ENCODE measurements at regions not wholly inside any gene's neighbourhood (a gene's known extent, or its start where the extent isn't known, plus 50 kb on each side); places are given as distances from the start of the nearest gene placed in this dataset.
A peak's percentile ranks its signal among the peaks of the same experiment; 100 is the strongest.

DNA sequence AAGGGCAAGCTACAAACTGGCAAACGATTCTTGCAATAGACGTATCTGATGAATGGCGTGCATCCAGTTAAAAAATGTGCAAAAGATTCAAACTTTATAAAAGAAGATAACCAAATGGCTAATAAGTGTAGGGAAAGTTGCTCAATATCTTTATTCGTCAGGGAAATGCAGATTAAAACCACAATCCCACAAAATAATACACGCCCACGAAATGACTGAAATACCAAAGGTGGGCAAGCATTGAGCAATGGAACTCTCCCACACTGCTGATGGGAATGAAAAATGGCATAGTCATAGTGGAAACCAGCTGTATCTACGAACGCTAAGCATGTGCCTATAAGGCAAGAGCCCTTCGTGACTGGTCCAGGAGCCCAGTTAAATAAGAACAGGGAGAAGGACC lies 168.6 kb upstream of the SIX2 start:
- H3K36me3 ChIP-seq (ENCODE audit: control insufficient read depth in 2 of 2, extremely low read depth in 1 of 2, insufficient read depth in 2 of 2, low read length in 2 of 2) = no peaks in the 10 kb centered on the region
- peaks cover 5% of the 10 kb centered on the region for H3K27me3 ChIP-seq (ENCODE audit: control insufficient read depth, extremely low read depth, insufficient read depth, low read length)
- no peak overlapping the region for H3K4me2 ChIP-seq (ENCODE audit: control insufficient read depth, extremely low read depth, insufficient read depth, low read depth, low read length)
- H2AFZ ChIP-seq (ENCODE audit: control insufficient read depth, low read length) = no peak overlapping the region
- dilution Hi-C loops (cut with MboI; ENCODE audit: extremely low pct_ligation_motif_present, low sequenced_read_pairs) = no loop called here
- no peaks in the 10 kb centered on the region for H3K9me1 ChIP-seq (ENCODE audit: control insufficient read depth, extremely low read depth, insufficient read depth, low read length)
- H3K9ac ChIP-seq (ENCODE audit: control insufficient read depth, extremely low read depth, insufficient read depth, low read length) = no peak overlapping the region
- H3K27ac ChIP-seq (ENCODE audit: control insufficient read depth, insufficient read depth, low read length) = no peak overlapping the region
- H4K20me1 ChIP-seq (ENCODE audit: control insufficient read depth, extremely low read depth, insufficient read depth, low read length) = no peaks in the 10 kb centered on the region
- peaks cover 8% of the 10 kb centered on the region for H3K4me1 ChIP-seq (ENCODE audit: control insufficient read depth, extremely low read depth, insufficient read depth, low read length)
- H3K4me3 ChIP-seq (ENCODE audit: control insufficient read depth in 2 of 3, extremely low read depth in 1 of 3, insufficient read depth in 2 of 3, low read depth in 1 of 3, low read length in 3 of 3) = no peak overlapping the region
- H3K79me2 ChIP-seq (ENCODE audit: control insufficient read depth, insufficient read depth, low read length) = no peaks in the 10 kb centered on the region
- peak; percentile 29 for FAIRE-seq
- no peaks in the 10 kb centered on the region for H3K9me3 ChIP-seq (ENCODE audit: control insufficient read depth, low read depth, low read length)
- TF ChIP-seq, protein P1, sequence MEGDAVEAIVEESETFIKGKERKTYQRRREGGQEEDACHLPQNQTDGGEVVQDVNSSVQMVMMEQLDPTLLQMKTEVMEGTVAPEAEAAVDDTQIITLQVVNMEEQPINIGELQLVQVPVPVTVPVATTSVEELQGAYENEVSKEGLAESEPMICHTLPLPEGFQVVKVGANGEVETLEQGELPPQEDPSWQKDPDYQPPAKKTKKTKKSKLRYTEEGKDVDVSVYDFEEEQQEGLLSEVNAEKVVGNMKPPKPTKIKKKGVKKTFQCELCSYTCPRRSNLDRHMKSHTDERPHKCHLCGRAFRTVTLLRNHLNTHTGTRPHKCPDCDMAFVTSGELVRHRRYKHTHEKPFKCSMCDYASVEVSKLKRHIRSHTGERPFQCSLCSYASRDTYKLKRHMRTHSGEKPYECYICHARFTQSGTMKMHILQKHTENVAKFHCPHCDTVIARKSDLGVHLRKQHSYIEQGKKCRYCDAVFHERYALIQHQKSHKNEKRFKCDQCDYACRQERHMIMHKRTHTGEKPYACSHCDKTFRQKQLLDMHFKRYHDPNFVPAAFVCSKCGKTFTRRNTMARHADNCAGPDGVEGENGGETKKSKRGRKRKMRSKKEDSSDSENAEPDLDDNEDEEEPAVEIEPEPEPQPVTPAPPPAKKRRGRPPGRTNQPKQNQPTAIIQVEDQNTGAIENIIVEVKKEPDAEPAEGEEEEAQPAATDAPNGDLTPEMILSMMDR (optimal IDR thresholded peaks at IDR 0.05 in 1 of 3, IDR thresholded peaks at IDR 0.05 in 1 of 3, conservative IDR thresholded peaks at IDR 0.05 in 1 of 3; ENCODE audit: extremely low read depth in 1 of 3, insufficient read depth in 2 of 3, low read length in 3 of 3) = no peak
- TF ChIP-seq EZH2 (IDR thresholded peaks at IDR 0.05; ENCODE audit: low read length) = no peak
- peak; percentile 11 for DNase-seq (ENCODE audit: low read depth, low spot score)

DNA sequence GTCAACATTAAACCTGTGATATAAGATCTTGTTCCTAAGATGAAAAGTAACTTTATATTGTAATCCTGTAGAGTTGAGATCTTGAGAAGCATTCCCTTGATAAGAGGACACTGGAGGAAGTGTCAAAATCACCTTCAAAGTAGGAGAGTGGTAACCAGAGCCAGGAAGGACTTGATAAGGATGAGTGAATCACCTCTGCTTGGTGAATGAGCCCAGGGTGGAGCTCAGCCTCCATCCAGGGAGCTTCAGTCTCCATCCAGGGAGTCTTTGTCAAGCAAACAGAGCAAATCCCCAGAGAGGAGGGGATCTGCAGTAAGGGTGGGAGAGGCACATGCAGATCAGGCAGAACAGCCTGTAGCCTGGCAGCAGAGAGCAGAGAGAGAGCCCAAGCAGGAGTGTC lies 167.1 kb upstream of the SIX2 start:
- no peak overlapping the region for H2AFZ ChIP-seq (ENCODE audit: control insufficient read depth, low read length)
- TF ChIP-seq, protein P1 (optimal IDR thresholded peaks at IDR 0.05 in 1 of 3, IDR thresholded peaks at IDR 0.05 in 1 of 3, conservative IDR thresholded peaks at IDR 0.05 in 1 of 3; ENCODE audit: extremely low read depth in 1 of 3, insufficient read depth in 2 of 3, low read length in 3 of 3) = no peak
- no peak for TF ChIP-seq EZH2 (IDR thresholded peaks at IDR 0.05; ENCODE audit: low read length)
- dilution Hi-C loops (cut with MboI; ENCODE audit: extremely low pct_ligation_motif_present, low sequenced_read_pairs) = no loop called here
- DNase-seq (ENCODE audit: low read depth, low spot score) (no peak), FAIRE-seq (no peak)
- no peaks in the 10 kb centered on the region for H3K9me1 ChIP-seq (ENCODE audit: control insufficient read depth, extremely low read depth, insufficient read depth, low read length)
- no peaks in the 10 kb centered on the region for H3K9me3 ChIP-seq (ENCODE audit: control insufficient read depth, low read depth, low read length)
- no peaks in the 10 kb centered on the region for H3K36me3 ChIP-seq (ENCODE audit: control insufficient read depth in 2 of 2, extremely low read depth in 1 of 2, insufficient read depth in 2 of 2, low read length in 2 of 2)
- H4K20me1 ChIP-seq (ENCODE audit: control insufficient read depth, extremely low read depth, insufficient read depth, low read length) = no peaks in the 10 kb centered on the region
- H3K9ac ChIP-seq (ENCODE audit: control insufficient read depth, extremely low read depth, insufficient read depth, low read length) = no peak overlapping the region
- no peak overlapping the region for H3K27ac ChIP-seq (ENCODE audit: control insufficient read depth, insufficient read depth, low read length)
- H3K4me3 ChIP-seq (ENCODE audit: control insufficient read depth in 2 of 3, extremely low read depth in 1 of 3, insufficient read depth in 2 of 3, low read depth in 1 of 3, low read length in 3 of 3) = no peak overlapping the region
- no peaks in the 10 kb centered on the region for H3K79me2 ChIP-seq (ENCODE audit: control insufficient read depth, insufficient read depth, low read length)
- no peaks in the 10 kb centered on the region for H3K27me3 ChIP-seq (ENCODE audit: control insufficient read depth, extremely low read depth, insufficient read depth, low read length)
- H3K4me1 ChIP-seq (ENCODE audit: control insufficient read depth, extremely low read depth, insufficient read depth, low read length) = peaks cover 4% of the 10 kb centered on the region
- no peak overlapping the region for H3K4me2 ChIP-seq (ENCODE audit: control insufficient read depth, extremely low read depth, insufficient read depth, low read depth, low read length)

Measured in keratinocyte (primary cell).